ENCODE measurements at regions not wholly inside any gene's neighbourhood (a gene's known extent, or its start where the extent isn't known, plus 50 kb on each side); places are given as distances from the start of the nearest gene placed in this dataset.

- Histone ChIP-seq H3K9ac (ENCODE audit: extremely low read depth, low read length, poor library complexity, severe bottlenecking) (no peak overlapping the region), H3K4me3 (ENCODE audit: low read length) (no peak overlapping the region), H3K27me3 (ENCODE audit: control insufficient read depth, insufficient read depth, low read length, poor library complexity, severe bottlenecking) (no peaks in the 10 kb centered on the region), H3K27ac (ENCODE audit: low read depth, low read length) (no peak overlapping the region), H3K9me3 (ENCODE audit: control insufficient read depth, low read length) (no peaks in the 10 kb centered on the region), H3K36me3 (ENCODE audit: control insufficient read depth, insufficient read depth, low read length) (no peaks in the 10 kb centered on the region), H3K4me1 (ENCODE audit: control insufficient read depth, insufficient read depth, low read length) (no peaks in the 10 kb centered on the region)
- Mint-ChIP-seq H3K4me1 (no peaks in the 10 kb centered on the region), H3K4me3 (no peak overlapping the region), H3K36me3 (ENCODE audit: low read depth) (no peaks in the 10 kb centered on the region), H3K27me3 (ENCODE audit: insufficient read depth) (no peaks in the 10 kb centered on the region), H3K27ac (no peak overlapping the region), H3K9me3 (no peaks in the 10 kb centered on the region)
- no peak for TF ChIP-seq CTCF (conservative IDR thresholded peaks at IDR 0.05)
- DNase-seq: no peak
- WGBS, 2 experiments (ENCODE audit: insufficient coverage in 1 of 2, insufficient read length in 1 of 2): 77 to 100% methylated on average over 1 of the region's 1 CpG
Observed at GRCh38 chr14:55908106-55908505, 210.1 kb upstream of the PELI2 start.

DNA sequence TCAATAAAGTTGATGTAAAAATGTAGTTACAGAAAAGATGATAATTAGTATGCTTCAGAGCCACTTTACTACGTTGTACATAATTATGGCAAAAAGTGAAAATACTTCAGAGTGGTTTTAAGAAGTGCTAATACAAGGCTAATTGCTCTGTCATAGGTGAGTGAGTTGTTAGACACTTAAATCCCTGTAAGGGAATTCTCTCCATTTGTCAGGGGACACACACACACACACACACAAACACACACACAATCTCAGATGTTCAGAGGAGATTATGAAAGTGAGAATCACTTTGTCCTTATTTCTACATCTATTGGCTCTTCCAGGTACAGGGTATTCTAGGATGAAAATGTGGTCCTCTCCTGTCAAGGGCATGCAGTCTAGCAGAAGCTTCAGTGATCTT, 208.3 kb upstream of the PELI2 start:
- Histone ChIP-seq H3K4me1 (ENCODE audit: control insufficient read depth, insufficient read depth, low read length) (no peaks in the 10 kb centered on the region), H3K27ac (ENCODE audit: low read depth, low read length) (no peak overlapping the region), H3K27me3 (ENCODE audit: control insufficient read depth, insufficient read depth, low read length, poor library complexity, severe bottlenecking) (no peaks in the 10 kb centered on the region), H3K4me3 (ENCODE audit: low read length) (no peak overlapping the region), H3K9me3 (ENCODE audit: control insufficient read depth, low read length) (no peaks in the 10 kb centered on the region), H3K36me3 (ENCODE audit: control insufficient read depth, insufficient read depth, low read length) (no peaks in the 10 kb centered on the region), H3K9ac (ENCODE audit: extremely low read depth, low read length, poor library complexity, severe bottlenecking) (no peak overlapping the region)
- no peak for DNase-seq
- no peaks in the 10 kb centered on the region for H3K9me3 Mint-ChIP-seq
- no peak overlapping the region for H3K4me3 Mint-ChIP-seq
- no peak overlapping the region for H3K27ac Mint-ChIP-seq
- WGBS, 2 experiments (ENCODE audit: insufficient coverage in 1 of 2, insufficient read length in 1 of 2): 100% methylated on average over 1 of the region's 1 CpG
- peaks cover 4% of the 10 kb centered on the region for H3K4me1 Mint-ChIP-seq
- H3K27me3 Mint-ChIP-seq (ENCODE audit: insufficient read depth): no peaks in the 10 kb centered on the region
- H3K36me3 Mint-ChIP-seq (ENCODE audit: low read depth): no peaks in the 10 kb centered on the region
- TF ChIP-seq CTCF (conservative IDR thresholded peaks at IDR 0.05): no peak

GRCh38 chr14:55910601-55911243, 207.5 kb upstream of the PELI2 start:
- Histone ChIP-seq H3K9ac (ENCODE audit: extremely low read depth, low read length, poor library complexity, severe bottlenecking) (no peak overlapping the region), H3K27me3 (ENCODE audit: control insufficient read depth, insufficient read depth, low read length, poor library complexity, severe bottlenecking) (no peaks in the 10 kb centered on the region), H3K27ac (ENCODE audit: low read depth, low read length) (no peak overlapping the region), H3K4me1 (ENCODE audit: control insufficient read depth, insufficient read depth, low read length) (no peaks in the 10 kb centered on the region), H3K4me3 (ENCODE audit: low read length) (no peak overlapping the region), H3K36me3 (ENCODE audit: control insufficient read depth, insufficient read depth, low read length) (no peaks in the 10 kb centered on the region), H3K9me3 (ENCODE audit: control insufficient read depth, low read length) (no peaks in the 10 kb centered on the region)
- no peaks in the 10 kb centered on the region for H3K9me3 Mint-ChIP-seq
- TF ChIP-seq CTCF (conservative IDR thresholded peaks at IDR 0.05): no peak
- H3K27ac Mint-ChIP-seq: no peak overlapping the region
- no peaks in the 10 kb centered on the region for H3K36me3 Mint-ChIP-seq (ENCODE audit: low read depth)
- WGBS, 2 experiments (ENCODE audit: insufficient coverage in 1 of 2, insufficient read length in 1 of 2): 88% methylated on average over 2 of the region's 2 CpGs; no CpG with 5 or more reads in 1 of the 2 experiments
- no peak overlapping the region for H3K4me3 Mint-ChIP-seq
- peaks cover 4% of the 10 kb centered on the region for H3K4me1 Mint-ChIP-seq
- no peak for DNase-seq
- H3K27me3 Mint-ChIP-seq (ENCODE audit: insufficient read depth): no peaks in the 10 kb centered on the region
